Left lung (tissue), 4 donors: ENCODE measurements at regions not wholly inside any gene's neighbourhood (a gene's known extent, or its start where the extent isn't known, plus 50 kb on each side); places are given as distances from the start of the nearest gene placed in this dataset.
"Not testable (repeated sequence)": the region's sequence is repeated elsewhere in the genome, so short reads cannot be mapped to it uniquely, and the experiment has no call there.

ENCODE experiments used
- ATAC-seq: fragments of 200-7000 bp; cut with Tn5 transposase; one replicate; pipeline ENCODE4 v1.9.1; 2020; ENCODE audit warnings: moderate library complexity
- DNase-seq, 4 donors: peaks; one replicate each; pipeline ENCODE4 v3.0.0-alpha.2; 2013 to 2020
- H3K27ac ChIP-seq, 2 donors: fragments of 200-600 bp; sonication (generic) in 1 of 2; one replicate each; pipeline versions ENCODE4 v1.5.0 to v1.8.0; 2020 to 2021
- H3K27me3 ChIP-seq, 2 donors: fragments of 200-600 bp; sonication (generic) in 1 of 2; one replicate each; pipeline versions ENCODE4 v1.5.0 to v1.8.0; 2020 to 2021
- H3K36me3 ChIP-seq, 2 donors: fragments of 200-600 bp; sonication (generic) in 1 of 2; one replicate each; pipeline versions ENCODE4 v1.5.0 to v1.8.0; 2020 to 2021
- H3K4me1 ChIP-seq, 2 donors: fragments of 200-600 bp; one replicate each; pipeline ENCODE4 v1.8.0; 2021
- H3K4me3 ChIP-seq, 2 donors: fragments of 200-600 bp; sonication (generic) in 1 of 2; one replicate each; pipeline versions ENCODE4 v1.5.0 to v1.8.0; 2020 to 2021; ENCODE audit warnings: mild to moderate bottlenecking in 1 of 2
- H3K9me3 ChIP-seq, 2 donors: fragments of 200-600 bp; sonication (generic) in 1 of 2; one replicate each; pipeline versions ENCODE4 v1.5.0 to v1.8.0; 2020 to 2021
- CTCF ChIP-seq, 2 donors: fragments of 200-600 bp; sonication (generic) in 1 of 2; IDR thresholded peaks; one replicate each; pipeline versions ENCODE4 v1.5.0 to v1.8.0; 2021; ENCODE audit warnings: antibody characterized with exemption in 2 of 2
- intact Hi-C, 2 donors: fragments of 100-400 bp; cut with DNase I; formaldehyde crosslinking; loops; one replicate each; pipeline versions ENCODE4 v1.11.2 to v1.14.2; 2022
- donor health status: DM: no; HTN: yes; CAD: no.
- donor health status: DM: no; HTN: no; CAD: no.

GRCh38 chr6:14549304-14549770, 431.8 kb downstream of the CD83 start:
- DNase-seq (no peak), ATAC-seq (no peak)
- Histone ChIP-seq H3K27ac (no peak overlapping the region), H3K4me1 (no peaks in the 10 kb centered on the region), H3K9me3 (no peaks in the 10 kb centered on the region), H3K36me3 (no peaks in the 10 kb centered on the region), H3K4me3 (no peak overlapping the region), H3K27me3 (no peaks in the 10 kb centered on the region)
- intact Hi-C loops: no loop called here
- TF ChIP-seq CTCF (IDR thresholded peaks at IDR 0.05): no peak

GRCh38 chr6:14549871-14550270, 432.3 kb downstream of the CD83 start:
- intact Hi-C loops: no loop called here

GRCh38 chr6:14550410-14550809, 432.8 kb downstream of the CD83 start:
- no peaks in the 10 kb centered on the region for H3K27me3 ChIP-seq
- H3K4me1 ChIP-seq: no peaks in the 10 kb centered on the region
- no peak for DNase-seq
- no peak for ATAC-seq
- intact Hi-C loops: no loop called here
- no peak for TF ChIP-seq CTCF (IDR thresholded peaks at IDR 0.05)
- H3K36me3 ChIP-seq: no peaks in the 10 kb centered on the region
- no peak overlapping the region for H3K27ac ChIP-seq
- H3K9me3 ChIP-seq: no peaks in the 10 kb centered on the region
- no peak overlapping the region for H3K4me3 ChIP-seq

More at GRCh38 chr6:14549871-14550270, 432.3 kb downstream of the CD83 start:
- no peaks in the 10 kb centered on the region for H3K27me3 ChIP-seq
- no peak overlapping the region for H3K27ac ChIP-seq
- H3K9me3 ChIP-seq: no peaks in the 10 kb centered on the region
- DNase-seq (no peak), ATAC-seq (no peak)
- TF ChIP-seq CTCF (IDR thresholded peaks at IDR 0.05): no peak
- H3K4me1 ChIP-seq: no peaks in the 10 kb centered on the region
- H3K36me3 ChIP-seq: no peaks in the 10 kb centered on the region
- H3K4me3 ChIP-seq: no peak overlapping the region

GRCh38 chr6:14550822-14551221, 433.2 kb downstream of the CD83 start:
- Histone ChIP-seq H3K4me3 (no peak overlapping the region), H3K27ac (no peak overlapping the region), H3K36me3 (no peaks in the 10 kb centered on the region), H3K4me1 (no peaks in the 10 kb centered on the region), H3K9me3 (no peaks in the 10 kb centered on the region), H3K27me3 (no peaks in the 10 kb centered on the region)
- ATAC-seq: no peak
- no peak for DNase-seq
- TF ChIP-seq CTCF (IDR thresholded peaks at IDR 0.05): no peak
- intact Hi-C loops: no loop called here

GRCh38 chr6:14551601-14552000, 434.0 kb downstream of the CD83 start:
- H3K4me3 ChIP-seq, ATAC-seq, H3K4me1 ChIP-seq, H3K27me3 ChIP-seq, H3K27ac ChIP-seq, H3K9me3 ChIP-seq, H3K36me3 ChIP-seq, intact Hi-C loops, DNase-seq: not testable (repeated sequence)

GRCh38 chr6:14552891-14553290, 435.3 kb downstream of the CD83 start:
- no peak for ATAC-seq
- Histone ChIP-seq H3K9me3 (no peaks in the 10 kb centered on the region), H3K27me3 (no peaks in the 10 kb centered on the region), H3K36me3 (no peaks in the 10 kb centered on the region), H3K4me3 (no peak overlapping the region), H3K4me1 (no peaks in the 10 kb centered on the region), H3K27ac (no peak overlapping the region)
- no peak for TF ChIP-seq CTCF (IDR thresholded peaks at IDR 0.05)
- DNase-seq: no peak
- intact Hi-C loops: no loop called here
